HG02840 (cell line): ENCODE measurements at regions not wholly inside any gene's neighbourhood (a gene's known extent, or its start where the extent isn't known, plus 50 kb on each side); places are given as distances from the start of the nearest gene placed in this dataset.
A peak's percentile ranks its signal among the peaks of the same experiment; 100 is the strongest.

ENCODE experiments used
- ATAC-seq: cut with Tn5 transposase; IDR thresholded peaks from one replicate; pipeline ENCODE4 v1.9.1; 2021; ENCODE audit warnings: mild to moderate bottlenecking, moderate library complexity, moderate number of reproducible peaks; ENCODE audit not compliant: unreplicated experiment, low FRiP score

GRCh38 chr10:30793093-30793492, 163.5 kb upstream of the LYZL2 start:
- ATAC-seq: no peak

- ATAC-seq: no peak
Observed at GRCh38 chr10:30792025-30792424, 162.5 kb upstream of the LYZL2 start.

GRCh38 chr10:30791197-30791611, 161.7 kb upstream of the LYZL2 start:
- ATAC-seq: no peak

DNA sequence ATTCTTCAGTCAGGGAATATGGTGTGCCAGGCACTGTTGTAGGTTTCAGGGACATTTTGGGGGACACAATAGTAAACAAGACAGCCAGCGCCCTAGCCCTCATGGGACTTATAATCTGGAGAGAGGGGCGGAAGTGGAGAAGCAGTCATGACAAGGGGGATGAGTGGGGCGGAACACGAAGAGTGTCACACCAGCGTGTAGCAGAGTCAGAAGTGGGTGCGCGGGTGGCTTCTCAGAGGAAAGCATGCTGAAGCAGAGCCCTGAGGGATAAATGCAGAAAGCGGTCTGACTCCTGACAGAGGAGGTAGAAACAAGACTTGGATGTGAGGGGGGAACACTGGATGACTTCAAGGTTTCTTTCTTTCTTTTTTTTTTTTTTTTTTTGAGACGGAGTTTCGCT, 160.3 kb upstream of the LYZL2 start:
- ATAC-seq: no peak

GRCh38 chr10:30788307-30788706, 158.8 kb upstream of the LYZL2 start:
- no peak for ATAC-seq

DNA sequence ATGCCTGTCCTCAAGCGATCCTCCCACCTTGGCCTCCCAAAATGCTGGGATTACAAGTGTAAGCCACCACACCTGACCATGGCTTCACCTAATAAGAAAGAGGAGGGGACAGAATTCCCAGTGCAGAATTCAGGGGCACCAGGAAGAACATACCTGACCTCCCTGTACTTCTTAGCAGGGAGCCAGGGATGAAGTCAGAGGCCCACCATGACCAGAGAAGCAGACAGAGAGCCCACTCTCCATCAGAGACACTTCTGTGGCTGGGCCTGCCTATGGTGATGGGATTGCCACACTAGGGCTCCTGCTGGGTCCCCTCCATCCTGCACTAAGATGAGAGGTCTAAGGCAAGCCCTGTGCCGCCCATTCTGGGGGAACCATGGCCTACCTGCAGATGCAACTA, 157.4 kb upstream of the LYZL2 start:
- no peak for ATAC-seq

- ATAC-seq: no peak
Observed at GRCh38 chr10:30786131-30786530, 156.6 kb upstream of the LYZL2 start.

DNA sequence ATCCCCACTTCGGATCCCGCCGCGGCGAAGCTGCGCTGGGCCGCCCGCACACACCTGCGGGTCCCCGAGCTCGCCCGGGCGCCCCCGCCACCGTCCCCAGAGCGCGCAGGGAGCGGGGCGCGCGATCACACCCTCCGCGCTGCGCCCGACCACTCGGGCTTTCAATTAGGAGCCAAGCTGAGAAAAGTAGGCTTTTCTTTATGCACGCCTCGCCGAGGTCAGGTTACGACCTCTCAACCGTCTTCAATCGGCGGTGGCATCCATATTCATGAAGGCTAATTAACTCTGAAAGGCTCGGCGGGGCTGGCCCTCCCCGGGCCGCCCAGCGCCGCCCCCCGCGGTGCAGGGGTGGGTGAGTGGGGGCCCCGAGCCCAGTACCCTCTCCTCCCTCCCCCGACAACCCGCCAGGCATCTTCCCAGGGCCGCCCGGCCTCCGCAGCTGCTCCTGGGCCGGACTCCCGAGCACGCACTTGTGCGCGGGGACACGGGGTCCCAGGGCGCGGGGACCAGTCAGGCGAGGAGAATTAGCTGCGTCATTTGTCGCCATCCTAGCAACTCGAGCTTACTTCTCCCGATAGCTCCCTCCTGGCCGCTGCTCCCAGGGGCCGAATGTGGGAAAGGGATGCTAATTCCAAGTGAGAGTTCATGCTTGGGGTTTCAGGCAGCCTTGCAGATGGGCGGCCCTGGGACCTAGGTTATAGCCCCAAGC, 155.5 kb upstream of the LYZL2 start:
- no peak for ATAC-seq

DNA sequence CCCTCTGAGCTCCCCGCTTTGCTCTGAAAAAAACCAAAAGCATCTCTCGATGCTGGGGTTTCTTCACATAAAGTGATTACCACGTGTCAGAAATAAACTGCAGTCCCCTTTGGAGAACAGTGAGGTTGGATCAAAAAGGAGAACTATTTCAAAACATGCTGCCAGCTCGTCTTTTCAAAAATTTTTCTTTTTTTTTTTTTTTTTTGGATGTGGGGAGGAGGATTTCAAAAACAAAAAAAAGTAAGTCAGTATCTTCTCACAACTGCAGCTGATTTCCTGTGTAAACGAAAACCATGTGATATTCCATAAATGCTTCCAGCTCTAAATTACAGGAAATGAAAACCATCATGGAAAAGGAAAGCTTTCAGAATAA, 155.0 kb upstream of the LYZL2 start:
- no peak for ATAC-seq

DNA sequence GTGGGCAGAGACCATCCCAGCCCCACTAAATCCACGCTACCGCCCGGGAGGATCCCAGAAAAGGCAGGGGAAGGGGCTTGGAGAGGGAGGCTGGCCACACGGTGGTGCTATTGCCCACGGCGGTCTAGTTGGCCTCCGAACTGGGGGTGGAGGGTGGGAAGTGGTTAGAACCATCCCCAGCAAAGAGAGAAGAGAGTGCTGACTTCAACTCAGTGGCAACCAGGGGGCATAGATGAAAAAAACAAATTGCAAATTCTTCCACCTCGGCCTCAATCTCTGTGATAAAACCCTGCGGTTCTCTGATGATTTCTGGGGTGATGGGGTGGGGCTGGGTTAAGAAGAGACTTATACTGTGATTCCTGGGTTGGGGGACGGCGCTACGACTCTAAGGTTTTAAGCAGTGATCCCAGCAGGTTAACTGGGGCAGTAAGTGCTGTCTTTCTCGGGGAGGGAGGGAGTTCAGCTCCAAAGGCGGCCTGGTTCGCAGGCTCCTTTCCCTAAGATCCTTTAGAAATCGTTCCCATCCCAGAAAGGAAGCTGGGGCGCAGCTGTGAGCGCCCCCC, 154.5 kb upstream of the LYZL2 start:
- ATAC-seq: no peak

GRCh38 chr10:30782537-30783461, 153.2 kb upstream of the LYZL2 start:
- peak; percentile 64 for ATAC-seq

DNA sequence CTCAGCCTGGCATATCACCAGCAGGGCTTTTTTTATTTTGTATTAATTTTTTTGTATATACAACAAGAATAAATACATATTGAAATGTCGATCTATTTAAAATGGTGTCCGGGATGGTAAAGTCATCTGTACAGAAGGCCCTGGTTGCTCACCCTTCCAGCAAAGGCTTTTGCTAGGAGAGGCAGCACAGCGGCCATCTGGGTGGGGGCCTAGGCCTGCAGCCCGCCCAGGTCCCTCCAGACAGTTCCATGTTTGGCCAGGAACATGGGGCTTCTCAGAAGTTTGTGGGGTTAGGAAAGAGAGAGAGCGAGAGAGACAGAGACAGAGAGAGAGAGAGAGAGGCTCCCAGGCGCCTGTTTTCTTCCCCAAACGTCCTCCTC, 152.6 kb upstream of the LYZL2 start:
- ATAC-seq: no peak

GRCh38 chr10:30781670-30782121, 152.1 kb upstream of the LYZL2 start:
- no peak for ATAC-seq

GRCh38 chr10:30778769-30779168, 149.2 kb upstream of the LYZL2 start:
- no peak for ATAC-seq

GRCh38 chr10:30775779-30776591, 146.4 kb upstream of the LYZL2 start:
- ATAC-seq: no peak

DNA sequence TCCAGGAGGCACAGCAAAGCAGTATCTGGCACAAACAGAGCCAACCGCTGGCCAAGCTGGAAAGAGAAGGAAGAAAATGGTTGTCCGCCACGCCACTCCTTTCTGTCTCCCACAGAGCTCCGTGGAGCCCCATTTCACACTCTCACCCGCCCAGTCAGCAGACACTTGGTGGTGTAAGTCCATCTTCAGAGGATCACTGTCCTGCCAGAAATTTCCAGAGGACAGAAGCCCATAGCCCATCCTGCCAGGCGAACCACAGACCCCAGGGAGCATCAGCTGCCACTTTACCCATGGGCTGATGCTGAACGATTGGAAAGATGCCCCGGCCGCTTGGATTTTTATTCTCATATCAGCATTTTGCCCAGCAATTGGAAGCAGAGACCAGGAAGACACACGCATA, 144.7 kb upstream of the LYZL2 start:
- ATAC-seq: no peak

DNA sequence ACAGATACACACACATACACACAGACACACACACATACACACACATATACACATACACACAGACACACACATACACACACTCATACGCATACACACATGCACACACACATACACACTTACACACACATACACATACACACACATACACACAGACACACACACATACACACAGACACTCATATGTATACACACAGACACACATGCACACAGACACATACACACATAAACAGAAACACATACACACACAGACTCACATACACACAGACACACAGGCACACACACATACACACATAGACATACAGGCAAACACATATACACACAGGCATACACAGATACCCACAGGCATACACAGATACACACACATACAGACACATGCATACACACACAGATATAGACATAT, 143.9 kb upstream of the LYZL2 start:
- no peak for ATAC-seq

DNA sequence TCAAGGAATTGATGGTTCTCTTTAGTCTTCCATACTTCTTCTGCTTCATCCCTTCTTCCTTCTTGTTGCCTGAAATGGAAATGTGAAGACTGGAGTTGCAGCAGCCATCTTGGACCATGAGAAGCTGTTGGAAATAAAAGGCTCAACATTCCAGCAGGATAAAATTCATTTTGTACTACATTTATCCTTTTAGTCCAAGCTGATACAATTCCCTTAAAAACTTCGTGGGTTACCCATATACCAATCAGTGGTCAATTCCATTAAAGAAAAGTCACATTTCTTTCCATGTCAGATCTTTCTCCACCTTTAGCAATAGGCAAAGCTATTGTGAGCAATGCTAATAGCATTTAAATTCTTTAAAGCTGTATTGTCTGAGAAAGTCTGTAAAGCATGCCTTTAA, 141.3 kb upstream of the LYZL2 start:
- no peak for ATAC-seq

GRCh38 chr10:30770229-30770628, 140.7 kb upstream of the LYZL2 start:
- no peak for ATAC-seq

DNA sequence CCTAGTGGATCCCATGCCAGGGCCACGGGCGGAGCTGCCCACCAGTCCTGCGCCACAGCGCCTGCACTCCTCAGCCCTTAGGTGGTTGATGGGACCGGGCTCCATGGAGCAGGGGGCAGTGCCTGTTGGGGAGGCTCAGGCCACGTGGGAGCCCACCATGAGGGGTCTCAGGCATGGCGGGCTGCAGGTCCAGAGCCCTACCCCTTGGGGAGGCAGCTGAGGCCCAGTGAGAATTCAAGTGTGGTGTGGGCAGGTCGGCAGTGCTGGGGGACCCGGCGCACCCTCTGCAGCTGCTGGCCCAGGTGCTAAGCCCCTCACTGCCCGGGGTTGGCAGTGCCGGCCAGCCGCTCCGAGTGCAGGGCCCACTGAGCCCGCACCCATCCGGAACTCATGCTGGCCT, 139.8 kb upstream of the LYZL2 start:
- no peak for ATAC-seq

DNA sequence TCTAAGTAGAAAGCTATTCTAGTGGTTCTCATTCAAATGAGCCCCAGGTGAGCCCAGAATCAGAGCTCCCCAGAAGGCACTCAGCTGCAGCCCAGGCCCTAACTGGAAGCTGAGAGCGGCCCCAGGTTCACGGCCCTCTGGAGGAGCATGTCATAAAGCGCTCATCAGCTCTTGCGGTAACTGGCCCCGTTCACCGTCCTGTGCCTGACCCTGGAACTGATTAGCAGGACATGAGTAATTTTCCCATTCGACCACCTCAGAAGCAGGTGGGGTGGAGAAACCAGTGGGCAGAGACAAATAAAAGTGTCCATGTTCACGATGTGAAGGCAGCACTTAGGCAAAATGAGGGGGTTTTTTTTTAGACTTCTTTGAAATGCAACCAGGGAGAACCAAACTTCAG, 136.1 kb upstream of the LYZL2 start:
- no peak for ATAC-seq
